Activated CD8-positive, alpha-beta memory T cell treated with anti-CD3 and anti-CD28 coated beads, Interleukin-2, amount 10 ng/mL, durations not matched to agents 7 days and 5 days (primary cell): ENCODE measurements at regions not wholly inside any gene's neighbourhood (a gene's known extent, or its start where the extent isn't known, plus 50 kb on each side); places are given as distances from the start of the nearest gene placed in this dataset.

Experiments
- ATAC-seq: fragments of 150-1000 bp; cut with Tn5 transposase; one replicate; pipeline ENCODE4 v1.10.0; 2021; ENCODE audit warnings: moderate library complexity
- CTCF ChIA-PET: fragments of 350-600 bp; sonication (Branson Sonifier 250); formaldehyde crosslinking; loops from one replicate; lab custom pipeline; 2021; ENCODE audit warnings: antibody characterized with exemption; lab: Charles Lee
- DNase-seq: peaks from one replicate; pipeline ENCODE4 v3.0.0-alpha.2; 2020
- H3K27ac Mint-ChIP-seq: one replicate; pipeline ENCODE4 v1.8.0; 2021; ENCODE audit warnings: mild to moderate bottlenecking, mixed read lengths
- H3K27me3 Mint-ChIP-seq: one replicate; pipeline ENCODE4 v1.8.0; 2021; ENCODE audit warnings: mixed read lengths
- H3K36me3 Mint-ChIP-seq: one replicate; pipeline ENCODE4 v1.8.0; 2021; ENCODE audit warnings: mild to moderate bottlenecking, mixed read lengths
- H3K4me1 Mint-ChIP-seq: one replicate; pipeline ENCODE4 v1.8.0; 2021; ENCODE audit warnings: mixed read lengths
- H3K4me3 Mint-ChIP-seq: one replicate; pipeline ENCODE4 v1.8.0; 2021; ENCODE audit warnings: mild to moderate bottlenecking, moderate library complexity, mixed read lengths
- H3K9me3 Mint-ChIP-seq: one replicate; pipeline ENCODE4 v1.8.0; 2022; ENCODE audit warnings: low read depth, mixed read lengths

DNA sequence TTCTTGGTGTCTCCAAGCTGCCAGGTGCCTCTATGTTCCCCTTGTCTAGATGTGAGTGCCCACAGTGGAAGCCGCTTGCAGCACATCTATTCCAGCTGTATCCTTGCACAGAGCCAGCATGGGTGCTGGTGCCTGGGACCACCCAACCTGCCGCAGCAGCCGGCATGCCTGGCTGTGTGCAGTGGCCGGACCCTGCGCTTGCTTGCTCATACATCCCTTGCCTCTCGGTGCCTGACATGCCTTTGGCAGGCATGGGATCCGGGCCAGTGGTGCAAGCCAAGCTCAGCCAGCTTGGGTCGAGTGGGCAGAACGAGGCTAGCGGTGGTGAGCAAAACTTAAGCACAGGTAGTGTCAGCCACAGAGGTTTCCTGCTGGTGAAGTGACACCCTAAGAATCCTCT lies 355.1 kb downstream of the TLL1 start:
- Mint-ChIP-seq H3K4me1 (no peaks in the 10 kb centered on the region), H3K36me3 (no peaks in the 10 kb centered on the region), H3K4me3 (no peak overlapping the region), H3K9me3 (no peaks in the 10 kb centered on the region), H3K27ac (no peak overlapping the region), H3K27me3 (no peaks in the 10 kb centered on the region)
- CTCF ChIA-PET: no interaction called here
- no peak for DNase-seq
- ATAC-seq: no peak

DNA sequence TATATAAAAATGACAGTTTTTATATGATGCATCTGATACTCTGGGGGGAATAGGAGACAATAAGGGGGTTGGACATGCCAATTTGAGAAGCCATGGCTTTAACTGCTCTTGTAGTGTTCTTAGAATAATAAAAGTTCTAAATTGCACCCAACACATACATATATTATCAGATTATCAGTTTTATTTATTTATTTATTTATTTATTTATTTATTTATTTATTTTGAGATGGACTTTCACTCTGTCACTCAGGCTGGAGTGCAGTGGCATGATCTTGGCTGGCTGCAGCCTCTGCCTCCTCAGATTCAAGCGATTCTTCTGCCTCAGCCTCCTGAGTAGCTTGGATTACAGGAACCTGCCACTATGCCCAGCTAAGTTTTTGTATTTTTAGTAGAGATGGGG lies 356.8 kb downstream of the TLL1 start:
- H3K9me3 Mint-ChIP-seq: no peaks in the 10 kb centered on the region
- no peak overlapping the region for H3K4me3 Mint-ChIP-seq
- no peaks in the 10 kb centered on the region for H3K27me3 Mint-ChIP-seq
- no peaks in the 10 kb centered on the region for H3K4me1 Mint-ChIP-seq
- no peak overlapping the region for H3K27ac Mint-ChIP-seq
- DNase-seq (no peak), ATAC-seq (no peak)
- no peaks in the 10 kb centered on the region for H3K36me3 Mint-ChIP-seq
- CTCF ChIA-PET: interaction anchor here (0.6 kb wide), 1 partner anchor 352 kb away, joined by 3 read pairs; no protein-coding TSS in a partner anchor

DNA sequence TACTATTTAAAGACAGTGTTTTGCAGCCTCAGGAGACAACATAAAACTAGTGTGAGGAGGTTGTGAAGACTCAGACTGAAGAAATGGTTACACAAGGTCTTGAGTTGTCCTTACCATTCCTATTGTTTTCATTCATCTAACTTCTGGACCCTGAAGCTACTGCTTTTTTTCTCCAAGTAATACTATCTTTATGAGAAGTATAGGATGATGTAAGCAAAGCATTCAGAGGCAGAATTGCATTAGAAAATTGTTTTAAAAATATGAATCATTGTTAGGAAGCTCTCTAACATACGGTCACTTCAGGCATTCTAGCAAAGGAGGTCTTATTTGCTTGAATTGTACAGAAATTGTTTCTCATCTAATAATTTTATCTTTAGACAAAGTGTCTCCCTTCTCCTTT lies 357.8 kb downstream of the TLL1 start:
- ATAC-seq: no peak
- Mint-ChIP-seq H3K4me3 (no peak overlapping the region), H3K27me3 (no peaks in the 10 kb centered on the region), H3K4me1 (no peaks in the 10 kb centered on the region), H3K27ac (no peak overlapping the region), H3K9me3 (no peaks in the 10 kb centered on the region), H3K36me3 (no peaks in the 10 kb centered on the region)
- no peak for DNase-seq
- CTCF ChIA-PET: no interaction called here

DNA sequence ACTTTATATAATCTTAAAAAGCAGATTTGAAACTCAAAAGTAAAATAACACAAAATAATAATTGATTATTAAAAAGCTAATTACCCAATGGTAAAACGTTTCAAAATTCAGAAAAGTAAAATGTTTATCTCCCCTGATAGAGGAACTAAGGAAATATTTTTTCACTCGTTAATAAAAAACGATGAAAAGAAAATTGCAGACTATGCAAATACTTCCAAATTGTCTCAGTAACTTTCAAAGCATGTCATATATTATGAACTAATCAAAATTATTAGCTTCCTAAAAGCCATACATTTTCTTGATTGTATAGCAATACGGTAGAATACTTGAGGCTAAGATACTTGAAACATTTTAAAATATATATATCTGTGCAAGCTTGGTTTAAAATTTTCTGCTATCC lies 366.3 kb downstream of the TLL1 start:
- DNase-seq (no peak), ATAC-seq (no peak)
- Mint-ChIP-seq H3K4me3 (no peak overlapping the region), H3K27ac (no peak overlapping the region), H3K36me3 (no peaks in the 10 kb centered on the region), H3K9me3 (no peaks in the 10 kb centered on the region), H3K4me1 (no peaks in the 10 kb centered on the region), H3K27me3 (no peaks in the 10 kb centered on the region)
- CTCF ChIA-PET: no interaction called here

DNA sequence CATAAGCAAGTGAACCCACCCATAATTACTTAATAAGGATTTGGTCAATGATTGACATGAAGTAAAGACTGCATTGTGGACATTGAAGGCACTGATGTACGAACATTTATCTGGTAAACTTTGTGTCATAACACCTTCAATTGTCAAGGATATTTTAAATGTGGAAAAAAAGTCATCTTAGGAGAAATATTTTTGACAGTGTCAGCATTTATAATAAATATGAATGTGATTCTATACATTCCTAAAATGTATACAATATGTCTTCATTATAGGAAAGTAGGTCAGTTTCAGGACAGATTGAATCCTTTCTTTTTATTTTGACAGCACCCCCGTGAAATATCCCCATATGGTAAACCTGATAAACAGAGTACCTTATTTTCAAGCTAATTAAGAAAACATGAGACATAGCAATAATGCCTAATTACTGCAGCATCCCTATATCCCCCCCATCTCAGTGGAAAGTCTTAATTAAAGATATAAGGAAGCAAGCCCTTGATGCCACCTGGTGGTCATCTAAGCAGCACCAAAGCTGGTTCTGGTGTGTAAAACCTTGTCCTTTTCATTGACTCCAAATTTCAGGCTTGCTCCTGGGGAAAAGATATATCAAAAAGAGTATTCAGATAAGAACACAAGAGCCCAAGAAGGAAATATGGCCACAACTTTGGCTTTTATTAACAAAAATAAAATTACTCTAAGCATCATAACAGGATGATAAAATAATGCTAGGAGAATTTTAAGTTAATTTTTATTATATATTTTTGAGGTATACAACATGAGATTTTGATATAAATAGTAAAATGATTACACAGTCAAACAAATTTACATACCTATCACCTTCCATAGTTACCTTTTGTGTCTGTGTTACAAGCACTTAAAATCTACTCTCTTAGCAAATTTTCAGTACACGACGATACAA lies 379.7 kb downstream of the TLL1 start:
- no peaks in the 10 kb centered on the region for H3K9me3 Mint-ChIP-seq
- H3K4me1 Mint-ChIP-seq: no peaks in the 10 kb centered on the region
- CTCF ChIA-PET: no interaction called here

DNA sequence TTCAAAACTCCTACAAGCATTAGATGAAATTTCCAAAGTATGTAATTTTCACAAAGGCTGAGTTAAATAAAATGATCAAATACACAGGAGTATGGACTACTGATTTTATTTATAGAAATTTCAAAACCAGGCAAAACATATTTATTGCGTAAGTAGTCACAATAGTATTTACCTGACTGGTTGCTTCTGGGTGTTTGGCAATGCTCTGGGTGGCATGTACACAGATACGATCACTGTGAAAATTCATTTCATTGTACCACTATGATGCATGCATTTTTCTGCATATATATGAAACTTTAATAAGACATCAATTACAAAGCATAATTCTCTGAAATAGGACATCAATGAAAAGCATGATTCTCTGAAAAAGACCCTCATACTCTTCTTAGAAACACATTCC lies 384.2 kb downstream of the TLL1 start:
- no peak overlapping the region for H3K27ac Mint-ChIP-seq
- no peak for ATAC-seq
- H3K4me1 Mint-ChIP-seq: no peaks in the 10 kb centered on the region
- H3K4me3 Mint-ChIP-seq: no peak overlapping the region
- no peaks in the 10 kb centered on the region for H3K27me3 Mint-ChIP-seq
- no peak for DNase-seq
- H3K9me3 Mint-ChIP-seq: no peaks in the 10 kb centered on the region
- CTCF ChIA-PET: no interaction called here
- H3K36me3 Mint-ChIP-seq: no peaks in the 10 kb centered on the region

More for the DNA sequence above, 379.7 kb downstream of the TLL1 start:
- H3K4me3 Mint-ChIP-seq: no peak overlapping the region
- no peak for DNase-seq
- no peak for ATAC-seq
- no peaks in the 10 kb centered on the region for H3K27me3 Mint-ChIP-seq
- H3K27ac Mint-ChIP-seq: no peak overlapping the region
- H3K36me3 Mint-ChIP-seq: no peaks in the 10 kb centered on the region

DNA sequence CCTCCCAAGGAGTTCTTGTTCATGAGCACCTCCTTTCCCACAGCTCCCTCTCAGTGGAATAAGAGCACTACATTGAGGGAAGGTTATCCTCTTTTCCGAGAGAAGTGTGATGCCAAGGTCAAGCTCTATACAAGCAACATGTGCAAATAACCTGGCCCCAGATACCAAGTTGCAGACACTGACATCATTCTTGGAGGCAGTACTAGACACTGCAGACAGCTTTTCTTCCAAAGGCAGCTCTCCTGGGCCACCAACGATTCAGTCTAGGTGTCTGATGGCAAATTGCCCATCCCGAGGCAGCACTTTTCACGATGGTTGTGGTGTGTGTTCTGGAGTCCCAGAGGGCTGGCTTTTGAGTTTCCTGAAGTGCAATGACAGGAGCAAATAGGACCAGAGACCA lies 384.9 kb downstream of the TLL1 start:
- no peak overlapping the region for H3K27ac Mint-ChIP-seq
- no peaks in the 10 kb centered on the region for H3K27me3 Mint-ChIP-seq
- no peaks in the 10 kb centered on the region for H3K4me1 Mint-ChIP-seq
- no peak overlapping the region for H3K4me3 Mint-ChIP-seq
- H3K9me3 Mint-ChIP-seq: no peaks in the 10 kb centered on the region
- DNase-seq (no peak), ATAC-seq (no peak)
- CTCF ChIA-PET: no interaction called here
- no peaks in the 10 kb centered on the region for H3K36me3 Mint-ChIP-seq

DNA sequence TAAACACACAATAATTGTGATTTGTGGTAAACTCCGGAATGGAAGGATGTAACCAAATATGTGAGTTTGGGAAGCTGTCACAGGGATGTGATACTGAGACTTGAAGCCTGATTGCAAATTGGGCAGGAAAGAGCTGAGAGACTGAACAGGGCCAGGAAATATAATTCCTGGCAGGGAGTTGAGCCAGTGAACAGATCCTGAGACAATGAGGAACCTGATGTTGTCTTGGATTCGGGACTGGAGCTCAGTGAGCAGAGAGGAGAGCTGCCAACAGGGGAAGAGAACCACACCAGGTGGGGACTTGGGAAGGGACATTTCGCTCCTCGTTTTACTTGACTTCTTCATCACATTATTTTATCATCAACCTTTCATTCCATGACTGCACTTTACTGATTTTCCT lies 386.0 kb downstream of the TLL1 start:
- ATAC-seq (no peak), DNase-seq (no peak)
- Mint-ChIP-seq H3K4me3 (no peak overlapping the region), H3K36me3 (no peaks in the 10 kb centered on the region), H3K9me3 (no peaks in the 10 kb centered on the region), H3K4me1 (no peaks in the 10 kb centered on the region), H3K27me3 (no peaks in the 10 kb centered on the region), H3K27ac (no peak overlapping the region)
- CTCF ChIA-PET: no interaction called here

DNA sequence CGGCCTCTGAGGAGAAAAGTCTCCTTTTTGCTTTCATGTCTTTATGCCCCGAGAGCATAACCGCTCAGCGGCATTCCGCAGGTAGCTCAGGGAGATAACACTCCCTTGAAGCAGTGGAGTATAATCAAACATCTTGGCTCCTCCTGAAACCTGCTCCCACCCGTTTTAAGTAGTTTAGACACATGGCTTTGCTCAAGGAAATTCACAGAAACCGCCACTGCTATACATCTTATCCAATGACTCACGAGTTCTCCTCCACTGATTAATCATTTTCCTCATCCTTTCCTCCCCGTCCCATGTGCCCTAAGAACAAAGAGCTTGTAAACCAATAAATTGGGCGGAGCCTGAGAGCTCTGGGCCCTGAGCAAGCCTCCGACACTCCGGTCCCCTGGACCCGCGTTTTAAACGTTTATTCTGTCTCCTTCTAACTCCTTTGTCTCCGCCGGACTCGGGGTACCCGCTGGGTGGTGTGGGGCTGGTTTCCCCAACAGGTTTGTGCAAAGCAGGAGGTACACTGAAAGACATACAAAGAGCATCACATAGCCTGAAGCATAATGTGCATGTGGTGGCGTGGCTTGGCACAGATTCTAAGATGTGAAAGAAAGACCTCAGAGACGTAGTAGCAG lies 401.2 kb downstream of the TLL1 start:
- Mint-ChIP-seq H3K27ac (no peak overlapping the region), H3K27me3 (no peaks in the 10 kb centered on the region), H3K36me3 (no peaks in the 10 kb centered on the region), H3K9me3 (peaks cover 3% of the 10 kb centered on the region), H3K4me1 (peaks cover 3% of the 10 kb centered on the region), H3K4me3 (no peak overlapping the region)
- CTCF ChIA-PET: no interaction called here
- no peak for ATAC-seq
- no peak for DNase-seq

DNA sequence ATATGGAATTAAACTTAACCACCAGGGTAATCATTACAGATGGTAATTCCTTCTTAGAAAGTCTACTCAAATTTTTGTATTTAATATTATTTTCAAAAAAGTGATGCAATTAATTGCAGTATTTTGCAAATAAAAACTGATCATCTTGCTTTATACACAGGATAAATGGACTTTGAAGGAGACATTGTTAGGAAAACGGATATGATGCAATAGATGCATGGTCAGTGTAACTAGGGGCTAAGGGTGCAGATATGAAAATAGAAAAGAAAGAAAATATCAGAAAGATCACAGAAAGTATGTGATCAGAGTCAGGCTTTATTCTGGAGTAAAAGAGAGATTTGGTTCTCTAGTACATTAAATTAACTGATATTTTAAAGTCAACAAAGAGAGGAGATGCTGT lies 401.7 kb downstream of the TLL1 start:
- Mint-ChIP-seq H3K27me3 (no peaks in the 10 kb centered on the region), H3K4me3 (no peak overlapping the region), H3K9me3 (peaks cover 3% of the 10 kb centered on the region), H3K27ac (no peak overlapping the region), H3K4me1 (peaks cover 6% of the 10 kb centered on the region), H3K36me3 (no peaks in the 10 kb centered on the region)
- ATAC-seq (no peak), DNase-seq (no peak)
- CTCF ChIA-PET: no interaction called here

DNA sequence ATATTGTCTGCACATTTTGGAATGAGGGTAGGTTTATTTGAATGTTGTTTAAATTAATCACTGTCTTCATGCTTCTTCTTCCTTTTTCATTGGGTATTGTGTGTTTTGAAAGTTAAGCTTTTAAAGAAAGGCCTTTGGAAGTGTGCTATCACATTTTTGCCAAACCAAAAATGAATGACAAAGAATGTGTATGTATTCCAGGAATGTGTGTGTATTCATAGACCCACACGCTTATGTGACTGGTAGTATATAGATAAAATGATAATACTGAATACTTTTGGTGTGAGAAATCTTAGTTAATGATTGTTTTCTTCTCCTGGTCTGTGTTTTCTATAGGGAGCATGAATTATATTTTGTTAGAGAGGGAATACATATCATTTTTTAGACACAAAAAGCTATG lies 404.4 kb downstream of the TLL1 start:
- H3K27me3 Mint-ChIP-seq: no peaks in the 10 kb centered on the region
- no peaks in the 10 kb centered on the region for H3K36me3 Mint-ChIP-seq
- peaks cover 3% of the 10 kb centered on the region for H3K9me3 Mint-ChIP-seq
- H3K4me1 Mint-ChIP-seq: peaks cover 6% of the 10 kb centered on the region
- H3K4me3 Mint-ChIP-seq: no peak overlapping the region
- DNase-seq (no peak), ATAC-seq (no peak)
- no peak overlapping the region for H3K27ac Mint-ChIP-seq
- CTCF ChIA-PET: interaction anchor here (0.7 kb wide), 2 partner anchors 664 to 745 kb away, joined by 4 read pairs; no protein-coding TSS in a partner anchor

DNA sequence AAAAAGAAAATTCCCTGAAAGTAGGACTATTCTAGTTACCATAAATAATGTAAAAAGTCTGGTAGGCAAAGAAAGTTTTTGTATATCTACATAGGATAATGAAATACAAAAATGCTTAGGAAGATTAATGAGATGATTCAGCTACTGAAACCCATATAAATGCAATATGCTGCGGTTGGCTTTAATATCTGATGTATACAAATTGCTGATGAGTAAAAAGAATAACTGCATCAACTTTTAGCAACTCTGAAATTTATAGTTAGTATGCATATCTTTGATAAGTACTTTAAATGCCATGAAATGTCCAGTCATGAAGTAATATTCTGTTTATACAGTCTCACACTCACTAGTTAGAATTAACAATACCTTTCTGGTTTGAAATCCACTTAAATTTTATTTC lies 404.8 kb downstream of the TLL1 start:
- peaks cover 6% of the 10 kb centered on the region for H3K4me1 Mint-ChIP-seq
- H3K4me3 Mint-ChIP-seq: no peak overlapping the region
- ATAC-seq: no peak
- H3K27me3 Mint-ChIP-seq: no peaks in the 10 kb centered on the region
- no peak overlapping the region for H3K27ac Mint-ChIP-seq
- H3K9me3 Mint-ChIP-seq: peaks cover 3% of the 10 kb centered on the region
- DNase-seq: no peak
- H3K36me3 Mint-ChIP-seq: no peaks in the 10 kb centered on the region
- CTCF ChIA-PET: interaction anchor here (0.7 kb wide), 2 partner anchors 664 to 744 kb away, joined by 4 read pairs; no protein-coding TSS in a partner anchor

DNA sequence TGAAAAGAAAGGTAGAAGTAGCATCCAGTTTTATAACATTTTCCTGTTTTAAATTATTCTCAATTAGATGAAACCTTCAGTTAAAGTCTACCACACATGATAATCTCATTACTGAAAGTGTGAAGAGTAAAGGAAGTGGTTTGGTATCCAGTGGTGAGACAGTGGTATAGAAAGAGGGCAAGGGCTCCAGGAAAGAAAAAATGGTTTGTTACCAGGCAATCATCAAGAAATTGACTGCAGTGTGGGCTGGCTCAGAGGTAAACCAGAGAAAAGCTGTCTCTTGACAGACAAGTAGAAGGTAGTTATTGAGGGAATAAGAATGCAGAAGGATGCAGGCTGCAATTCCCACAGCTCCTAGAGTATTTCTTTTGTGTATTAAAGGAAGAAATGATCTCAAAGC lies 406.2 kb downstream of the TLL1 start:
- Mint-ChIP-seq H3K4me1 (peaks cover 6% of the 10 kb centered on the region), H3K36me3 (no peaks in the 10 kb centered on the region), H3K9me3 (no peaks in the 10 kb centered on the region), H3K4me3 (no peak overlapping the region), H3K27ac (no peak overlapping the region), H3K27me3 (no peaks in the 10 kb centered on the region)
- no peak for DNase-seq
- CTCF ChIA-PET: no interaction called here
- ATAC-seq: no peak

DNA sequence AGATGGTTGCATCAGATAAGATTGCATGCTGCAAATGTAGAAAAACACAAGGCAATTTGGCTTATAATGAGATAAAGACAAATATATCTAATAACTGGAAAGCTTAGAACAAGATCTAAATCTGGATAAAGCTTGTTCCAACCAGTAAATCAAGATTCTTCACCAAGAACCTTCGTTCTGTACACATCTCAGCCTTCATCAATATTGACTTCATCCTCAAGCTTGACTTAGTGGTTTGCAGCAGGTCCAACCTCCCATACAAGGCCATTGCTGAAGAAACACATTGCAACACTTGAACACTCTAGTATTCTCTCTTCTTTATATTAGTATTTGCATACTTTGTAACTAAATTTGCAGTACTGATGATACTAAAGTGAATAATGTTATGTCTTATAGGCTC lies 407.6 kb downstream of the TLL1 start:
- no peak overlapping the region for H3K4me3 Mint-ChIP-seq
- DNase-seq (no peak), ATAC-seq (no peak)
- H3K36me3 Mint-ChIP-seq: no peaks in the 10 kb centered on the region
- CTCF ChIA-PET: no interaction called here
- H3K27me3 Mint-ChIP-seq: no peaks in the 10 kb centered on the region
- no peak overlapping the region for H3K27ac Mint-ChIP-seq
- no peaks in the 10 kb centered on the region for H3K9me3 Mint-ChIP-seq
- H3K4me1 Mint-ChIP-seq: peaks cover 6% of the 10 kb centered on the region
